Fibroblast of mammary gland (primary cell): ENCODE measurements at regions not wholly inside any gene's neighbourhood (a gene's known extent, or its start where the extent isn't known, plus 50 kb on each side); places are given as distances from the start of the nearest gene placed in this dataset.

Experiments used
- DNase-seq: peaks from one replicate; pipeline ENCODE4 v3.0.0-alpha.2; 2010; ENCODE audit warnings: low read depth
- H3K4me3 ChIP-seq: 2 replicates; pipeline ENCODE4 v1.5.1; 2011; ENCODE audit warnings: low read depth, mild to moderate bottlenecking, low read length, moderate library complexity; ENCODE audit not compliant: control insufficient read depth
- CTCF ChIP-seq: conservative IDR thresholded peaks from 2 replicates; pipeline ENCODE4 v1.5.1; 2011; ENCODE audit warnings: low read depth, low read length, inconsistent platforms; ENCODE audit not compliant: control insufficient read depth, insufficient read depth

GRCh38 chr10:4479342-4479741 lies 346.7 kb upstream of the AKR1E2 start:
- no peak for DNase-seq
- H3K4me3 ChIP-seq = no peak overlapping the region
- TF ChIP-seq CTCF = no peak

DNA sequence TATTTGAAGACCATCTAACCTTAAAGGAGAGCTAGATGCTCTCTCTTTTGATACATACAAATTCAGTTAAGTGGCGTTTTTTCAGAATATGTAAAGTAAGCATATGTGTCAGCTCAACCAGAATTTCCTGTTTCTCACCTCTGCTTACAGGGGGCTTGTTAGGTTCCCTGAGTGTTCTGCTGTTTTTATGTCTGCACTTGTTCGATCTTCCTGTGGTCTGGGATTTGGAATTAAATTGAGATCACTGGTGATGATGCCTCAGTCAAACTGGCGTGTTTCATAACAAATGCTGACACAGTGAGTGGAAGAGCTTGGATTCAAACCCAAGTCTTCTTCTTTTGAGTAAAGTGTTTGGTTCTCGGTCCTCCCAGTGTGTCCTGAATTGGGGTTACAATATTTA lies 348.3 kb upstream of the AKR1E2 start:
- DNase-seq = no peak
- TF ChIP-seq CTCF = no peak

DNA sequence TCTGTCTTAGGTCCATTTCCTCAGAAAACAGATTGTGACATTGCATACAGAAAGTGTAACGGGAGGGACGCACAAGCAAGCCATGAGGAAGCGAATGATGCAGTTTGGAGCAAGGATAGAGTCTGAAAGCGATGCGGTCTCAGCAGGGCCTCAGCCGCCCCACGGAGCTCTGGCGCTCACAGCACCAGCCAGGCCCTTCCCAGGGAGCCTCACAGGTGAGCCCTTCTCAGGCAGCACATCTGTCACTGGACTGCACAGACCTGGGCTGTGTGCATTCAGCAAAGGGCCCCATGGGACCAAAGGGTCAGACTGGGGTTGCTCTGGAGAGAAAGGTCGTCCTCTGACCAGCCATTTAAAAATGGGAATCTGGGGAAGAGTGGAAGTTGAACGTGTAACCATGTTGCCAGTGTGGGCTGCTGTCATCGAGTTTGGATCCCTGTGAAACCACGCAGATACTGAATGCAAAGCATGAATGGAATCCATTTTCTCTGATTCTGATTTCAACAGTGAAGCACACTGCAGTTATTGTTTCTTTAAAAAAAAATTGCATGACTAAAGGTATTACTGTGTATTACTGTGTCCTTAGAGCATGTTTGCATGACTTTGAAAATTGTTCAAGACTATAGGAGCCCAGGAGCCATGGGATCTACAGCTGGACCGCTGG lies 350.0 kb upstream of the AKR1E2 start:
- H3K4me3 ChIP-seq = no peak overlapping the region
- TF ChIP-seq CTCF = no peak
- no peak for DNase-seq

More for the DNA sequence above, 348.3 kb upstream of the AKR1E2 start:
- H3K4me3 ChIP-seq = no peak overlapping the region

DNA sequence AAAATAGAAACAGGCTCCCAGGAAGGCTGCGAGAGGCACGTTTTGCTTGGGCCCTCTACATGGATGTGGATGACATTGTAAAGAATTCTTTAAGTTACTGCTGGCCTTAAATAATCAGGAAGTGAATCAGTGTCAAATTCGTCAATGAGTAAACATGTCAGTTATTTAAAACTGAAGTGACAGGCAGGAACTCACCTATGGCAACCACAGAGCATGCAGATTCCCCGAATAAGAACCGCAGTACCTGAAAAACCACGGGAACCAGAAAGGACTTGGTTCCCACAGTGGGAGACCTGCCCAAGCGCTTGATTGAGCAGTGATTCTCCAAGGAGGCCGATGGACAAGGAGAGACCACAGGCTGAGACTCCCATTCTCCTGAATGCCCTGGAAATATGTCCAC lies 351.2 kb upstream of the AKR1E2 start:
- H3K4me3 ChIP-seq = no peak overlapping the region
- no peak for DNase-seq
- no peak for TF ChIP-seq CTCF

DNA sequence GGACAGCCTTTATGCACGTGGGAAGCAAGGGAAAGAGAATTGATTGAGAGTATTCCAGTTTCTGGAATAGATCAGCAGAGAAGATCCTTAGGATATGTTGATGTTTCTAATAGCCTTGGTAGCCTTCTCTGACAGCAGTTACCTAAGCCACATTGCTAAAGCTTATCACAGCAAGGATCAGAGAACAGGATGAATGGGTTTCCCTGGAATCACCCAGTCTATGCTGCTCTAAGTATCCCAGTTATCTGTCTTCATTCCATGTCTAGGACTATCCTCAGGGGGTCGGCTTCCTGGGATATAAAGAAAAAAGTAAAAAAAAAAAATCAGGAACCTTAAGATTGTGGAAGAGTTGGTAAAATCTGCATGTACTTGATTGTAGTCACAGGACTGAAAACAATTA lies 352.0 kb upstream of the AKR1E2 start:
- H3K4me3 ChIP-seq = no peak overlapping the region
- DNase-seq = no peak
- no peak for TF ChIP-seq CTCF

DNA sequence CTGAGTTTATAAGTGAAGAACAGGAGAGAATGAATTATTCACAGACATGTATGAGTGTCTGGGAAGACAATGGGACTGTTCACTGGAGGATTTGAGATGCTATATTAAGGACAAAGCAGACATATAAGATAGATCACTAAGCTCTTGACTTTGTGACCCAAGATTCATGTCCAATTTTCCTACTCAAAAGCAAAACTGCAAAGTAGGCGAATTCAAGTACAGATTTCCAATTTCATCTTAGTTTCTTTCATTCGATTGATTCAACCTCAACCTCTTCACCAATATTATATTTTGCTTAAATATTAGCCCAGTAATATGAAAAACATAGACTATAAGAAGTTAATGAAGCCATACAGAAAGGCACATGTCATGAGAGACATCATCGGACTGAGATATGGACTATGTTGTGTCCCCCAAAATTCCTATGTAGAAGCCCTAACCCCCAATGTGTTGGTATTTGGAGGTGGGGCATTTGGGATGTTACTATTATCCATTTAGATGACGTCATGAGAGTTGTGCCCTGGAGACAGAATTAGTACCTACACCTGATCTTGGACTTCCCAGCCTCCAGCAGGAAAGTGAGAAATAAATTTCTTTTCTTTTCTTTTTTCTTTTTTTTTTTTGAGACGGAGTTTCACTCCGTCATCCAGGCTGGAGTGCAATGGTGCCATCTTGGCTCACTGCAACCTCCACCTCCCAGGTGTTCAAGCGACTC lies 353.7 kb upstream of the AKR1E2 start:
- TF ChIP-seq CTCF = no peak

More for the DNA sequence above, 353.7 kb upstream of the AKR1E2 start:
- no peak overlapping the region for H3K4me3 ChIP-seq
- DNase-seq = no peak
